PC-3 (cell line): ENCODE measurements at regions not wholly inside any gene's neighbourhood (a gene's known extent, or its start where the extent isn't known, plus 50 kb on each side); places are given as distances from the start of the nearest gene placed in this dataset.

Source experiments
- CTCF ChIP-seq: fragments of 300-600 bp; sonication (generic); conservative IDR thresholded peaks from 2 replicates; pipeline ENCODE4 v1.5.1; 2017; ENCODE audit warnings: antibody characterized with exemption, low read depth, mild to moderate bottlenecking, low read length
- EZH2 ChIP-seq: fragments of 300-600 bp; sonication (generic); IDR thresholded peaks from one replicate; pipeline ENCODE4 v1.6.1; 2017; ENCODE audit warnings: antibody characterized with exemption, mild to moderate bottlenecking, low read length; ENCODE audit not compliant: unreplicated experiment

DNA sequence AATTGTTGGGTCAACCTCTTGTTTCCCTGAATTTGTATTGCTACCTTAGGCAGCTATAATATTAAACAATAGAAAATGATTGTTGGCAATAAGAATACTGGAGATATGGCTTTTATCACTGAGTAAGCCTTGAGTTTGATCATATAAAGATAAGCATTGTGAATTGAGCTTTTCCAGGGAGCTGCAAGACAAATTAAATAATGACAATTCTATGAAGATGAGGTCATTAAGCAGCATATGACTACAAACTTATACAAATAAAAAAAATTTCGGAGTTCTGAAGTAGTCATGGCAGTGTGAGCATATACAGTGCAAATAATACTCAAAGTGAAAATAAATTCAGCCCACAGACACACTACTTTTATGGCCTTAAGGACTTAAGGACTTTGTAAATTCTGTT, 161.1 kb upstream of the ANO5 start:
- no peak for TF ChIP-seq CTCF
- no peak for TF ChIP-seq EZH2
